ENCODE measurements at regions not wholly inside any gene's neighbourhood (a gene's known extent, or its start where the extent isn't known, plus 50 kb on each side); places are given as distances from the start of the nearest gene placed in this dataset.

DNA sequence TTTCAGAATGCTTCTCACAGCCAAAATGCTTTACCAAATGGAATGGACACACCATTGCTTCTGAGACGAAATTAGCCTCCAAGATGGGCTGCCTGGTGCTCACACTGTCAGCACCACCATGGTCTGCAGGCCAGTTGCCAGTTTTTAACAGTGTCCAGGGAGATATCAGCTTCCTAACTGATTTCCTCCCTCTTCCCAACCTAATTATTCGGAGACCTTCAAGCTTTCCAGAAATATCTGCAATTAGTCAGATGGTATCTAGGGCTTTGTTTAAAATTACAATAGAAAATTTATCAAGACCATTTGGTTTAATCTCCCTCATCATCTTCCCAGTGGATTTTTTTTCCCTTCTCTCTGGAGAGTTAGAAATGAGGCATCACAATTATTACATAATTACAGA is 287.5 kb downstream of the ZPLD1 start:
- TF ChIP-seq CTBP1 (IDR thresholded peaks at IDR 0.05; ENCODE audit: borderline replicate concordance): no peak
- no peak for TF ChIP-seq FOXK2 (IDR thresholded peaks at IDR 0.05)
- no peak for TF ChIP-seq NFRKB (IDR thresholded peaks at IDR 0.05)
- TF ChIP-seq TARDBP (IDR thresholded peaks at IDR 0.05): no peak
- no peak for TF ChIP-seq HDGF (IDR thresholded peaks at IDR 0.05; ENCODE audit: borderline replicate concordance)
- no peak for TF ChIP-seq L3MBTL2 (conservative IDR thresholded peaks at IDR 0.05)
- TF ChIP-seq FOXM1 (IDR thresholded peaks at IDR 0.05; ENCODE audit: borderline replicate concordance): no peak
- no peak for TF ChIP-seq BHLHE40 (IDR thresholded peaks at IDR 0.05; ENCODE audit: borderline replicate concordance)
- TF ChIP-seq LEF1 (IDR thresholded peaks at IDR 0.05; ENCODE audit: borderline replicate concordance): no peak
- TF ChIP-seq SP1 (IDR thresholded peaks at IDR 0.05): no peak
- TF ChIP-seq ELF4 (IDR thresholded peaks at IDR 0.05): no peak
- TF ChIP-seq FOXA1 (IDR thresholded peaks at IDR 0.05): no peak
- TF ChIP-seq ARNT (IDR thresholded peaks at IDR 0.05): no peak

All from HEK293T (cell line).